OCI-LY1 (cell line): ENCODE measurements at regions not wholly inside any gene's neighbourhood (a gene's known extent, or its start where the extent isn't known, plus 50 kb on each side); places are given as distances from the start of the nearest gene placed in this dataset.

Experiments
- EZH2 ChIP-seq: fragments of 200-600 bp; sonication (generic), shearing (Covaris generic); IDR thresholded peaks from 2 replicates; pipeline ENCODE4 v1.8.0; 2017; ENCODE audit warnings: borderline replicate concordance, mixed run types, mild to moderate bottlenecking, antibody characterized with exemption, low read length, moderate library complexity, mixed read lengths
- TF ChIP-seq, protein P1 (sequence below): fragments of 200-600 bp; sonication (generic), shearing (Covaris generic); IDR thresholded peaks from 2 replicates; pipeline ENCODE4 v1.5.1; 2017; ENCODE audit warnings: mild to moderate bottlenecking, antibody characterized with exemption, low read length, moderate library complexity, mixed read lengths

DNA sequence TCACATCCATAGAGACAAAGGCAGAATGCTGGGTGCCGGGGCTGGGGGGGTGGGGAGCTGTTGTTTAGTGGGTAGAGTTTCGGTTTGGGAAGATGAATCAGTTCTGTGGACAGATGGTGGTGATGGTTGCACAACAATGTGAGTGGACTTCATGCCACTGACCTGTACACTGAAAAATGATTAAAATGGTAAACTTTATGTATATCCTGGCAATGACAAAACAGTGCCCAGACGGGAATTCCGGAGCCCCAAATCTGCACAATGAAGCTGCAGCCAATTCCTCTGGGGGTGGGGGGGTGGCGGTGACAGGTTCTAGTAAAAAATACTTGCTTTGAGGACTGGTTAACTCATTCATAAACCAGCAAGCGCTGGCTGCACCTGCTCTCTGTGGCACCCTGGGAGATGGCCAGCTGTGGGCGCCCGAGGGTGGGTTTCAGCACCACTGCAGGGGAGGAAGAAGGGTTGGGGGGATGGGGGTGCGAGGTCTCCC is 81.8 kb upstream of the HPCAL1 start:
- TF ChIP-seq, protein P1, sequence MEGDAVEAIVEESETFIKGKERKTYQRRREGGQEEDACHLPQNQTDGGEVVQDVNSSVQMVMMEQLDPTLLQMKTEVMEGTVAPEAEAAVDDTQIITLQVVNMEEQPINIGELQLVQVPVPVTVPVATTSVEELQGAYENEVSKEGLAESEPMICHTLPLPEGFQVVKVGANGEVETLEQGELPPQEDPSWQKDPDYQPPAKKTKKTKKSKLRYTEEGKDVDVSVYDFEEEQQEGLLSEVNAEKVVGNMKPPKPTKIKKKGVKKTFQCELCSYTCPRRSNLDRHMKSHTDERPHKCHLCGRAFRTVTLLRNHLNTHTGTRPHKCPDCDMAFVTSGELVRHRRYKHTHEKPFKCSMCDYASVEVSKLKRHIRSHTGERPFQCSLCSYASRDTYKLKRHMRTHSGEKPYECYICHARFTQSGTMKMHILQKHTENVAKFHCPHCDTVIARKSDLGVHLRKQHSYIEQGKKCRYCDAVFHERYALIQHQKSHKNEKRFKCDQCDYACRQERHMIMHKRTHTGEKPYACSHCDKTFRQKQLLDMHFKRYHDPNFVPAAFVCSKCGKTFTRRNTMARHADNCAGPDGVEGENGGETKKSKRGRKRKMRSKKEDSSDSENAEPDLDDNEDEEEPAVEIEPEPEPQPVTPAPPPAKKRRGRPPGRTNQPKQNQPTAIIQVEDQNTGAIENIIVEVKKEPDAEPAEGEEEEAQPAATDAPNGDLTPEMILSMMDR, result peak; percentile 28; the same call in 1 of the 2 replicates
- TF ChIP-seq EZH2, result no peak
